ENCODE measurements at regions not wholly inside any gene's neighbourhood (a gene's known extent, or its start where the extent isn't known, plus 50 kb on each side); places are given as distances from the start of the nearest gene placed in this dataset.

DNA sequence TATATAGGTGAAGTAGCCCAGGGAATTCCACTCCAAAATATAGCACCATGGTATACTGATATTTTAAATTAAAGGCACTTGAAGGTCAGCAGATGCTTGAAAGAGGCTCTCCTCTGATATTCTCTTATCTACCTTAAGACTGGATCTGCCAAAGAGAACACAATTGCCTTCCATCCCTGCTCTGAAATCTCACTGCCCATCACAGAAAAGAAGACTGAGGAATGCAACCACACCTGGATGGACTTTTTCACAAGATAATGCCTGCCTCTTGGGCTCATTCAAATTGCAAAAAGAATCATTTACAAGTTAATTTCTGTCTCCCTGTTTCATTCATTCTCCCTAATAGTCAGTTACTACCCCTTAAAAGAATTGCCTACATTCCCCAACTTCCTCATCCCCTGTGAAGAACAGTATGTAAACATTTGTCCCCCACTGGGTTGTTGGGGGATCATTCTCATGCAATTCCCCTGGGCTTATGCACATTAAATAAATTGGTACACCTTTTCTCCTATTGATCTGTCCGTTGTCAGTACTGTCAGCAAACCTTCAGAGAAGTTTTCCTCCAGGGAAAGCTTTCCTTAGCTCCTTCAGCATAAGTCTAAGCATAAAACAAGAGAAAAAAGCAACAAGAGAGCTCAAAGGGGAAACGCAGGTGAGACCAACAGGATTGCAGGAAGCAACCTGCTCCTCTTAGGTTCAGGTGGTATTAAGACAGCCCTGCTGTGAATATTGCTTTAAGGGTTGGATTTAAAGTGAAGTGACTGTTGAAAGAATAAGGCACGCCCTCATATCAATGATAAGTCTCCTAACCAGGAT lies 171.4 kb upstream of the SLC30A5 start:
- TF ChIP-seq, protein P1, sequence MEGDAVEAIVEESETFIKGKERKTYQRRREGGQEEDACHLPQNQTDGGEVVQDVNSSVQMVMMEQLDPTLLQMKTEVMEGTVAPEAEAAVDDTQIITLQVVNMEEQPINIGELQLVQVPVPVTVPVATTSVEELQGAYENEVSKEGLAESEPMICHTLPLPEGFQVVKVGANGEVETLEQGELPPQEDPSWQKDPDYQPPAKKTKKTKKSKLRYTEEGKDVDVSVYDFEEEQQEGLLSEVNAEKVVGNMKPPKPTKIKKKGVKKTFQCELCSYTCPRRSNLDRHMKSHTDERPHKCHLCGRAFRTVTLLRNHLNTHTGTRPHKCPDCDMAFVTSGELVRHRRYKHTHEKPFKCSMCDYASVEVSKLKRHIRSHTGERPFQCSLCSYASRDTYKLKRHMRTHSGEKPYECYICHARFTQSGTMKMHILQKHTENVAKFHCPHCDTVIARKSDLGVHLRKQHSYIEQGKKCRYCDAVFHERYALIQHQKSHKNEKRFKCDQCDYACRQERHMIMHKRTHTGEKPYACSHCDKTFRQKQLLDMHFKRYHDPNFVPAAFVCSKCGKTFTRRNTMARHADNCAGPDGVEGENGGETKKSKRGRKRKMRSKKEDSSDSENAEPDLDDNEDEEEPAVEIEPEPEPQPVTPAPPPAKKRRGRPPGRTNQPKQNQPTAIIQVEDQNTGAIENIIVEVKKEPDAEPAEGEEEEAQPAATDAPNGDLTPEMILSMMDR (IDR thresholded peaks at IDR 0.05; ENCODE audit: low read depth, low read length), result no peak
- TF ChIP-seq POLR2A (IDR thresholded peaks at IDR 0.05; ENCODE audit: extremely low read depth, insufficient read length), result no peak
